HEK293 (cell line): ENCODE measurements at regions not wholly inside any gene's neighbourhood (a gene's known extent, or its start where the extent isn't known, plus 50 kb on each side); places are given as distances from the start of the nearest gene placed in this dataset.

Experiments used
- CTCF ChIA-PET: fragments of 350-600 bp; formaldehyde crosslinking; extraction: SDS; loops from one replicate; lab custom pipeline; 2021; ENCODE audit warnings: antibody characterized with exemption; lab: Yijun Ruan, JAX
- POLR2A ChIA-PET: fragments of 300-600 bp; formaldehyde crosslinking; extraction: SDS; loops from one replicate; lab custom pipeline; 2020; ENCODE audit warnings: antibody characterized with exemption, inconsistent platforms; lab: Yijun Ruan, JAX
- H3K27ac ChIP-seq: fragments of 200-500 bp; sonication (Bioruptor generic); 2 replicates; pipeline ENCODE4 v1.5.1; 2014; ENCODE audit warnings: low read depth, low read length, control low read depth, inconsistent platforms; ENCODE audit errors: extremely low read depth
- H3K36me3 ChIP-seq, 2 experiments: fragments of 200-500 bp in 1 of 2; sonication (Bioruptor generic) in 1 of 2; 1 replicate in 1 of 2; 2 replicates in 1 of 2; pipeline ENCODE4 v1.5.1; 2014 to 2017; ENCODE audit warnings: inconsistent platforms in 2 of 2, low read length in 2 of 2; ENCODE audit not compliant: control insufficient read depth in 2 of 2, insufficient read depth in 1 of 2
- H3K4me1 ChIP-seq: fragments of 200-500 bp; sonication (Bioruptor generic); 2 replicates; pipeline ENCODE4 v1.5.1; 2014; ENCODE audit warnings: mild to moderate bottlenecking, low read length, inconsistent platforms; ENCODE audit not compliant: control insufficient read depth, insufficient read depth
- H3K4me3 ChIP-seq: 2 replicates; pipeline ENCODE4 v1.5.1; 2011; ENCODE audit warnings: low read depth, mild to moderate bottlenecking, control low read depth, low read length, moderate library complexity
- H3K9me3 ChIP-seq: fragments of 200-500 bp; sonication (Bioruptor generic); 2 replicates; pipeline ENCODE4 v1.5.1; 2014; ENCODE audit warnings: low read depth, low read length, inconsistent platforms; ENCODE audit not compliant: control insufficient read depth, insufficient read depth
- GLI2 ChIP-seq: fragments of 450-650 bp; formaldehyde crosslinking; IDR thresholded peaks from 2 replicates; pipeline ENCODE4; 2017; ENCODE audit warnings: missing biosample characterization, missing genetic modification characterization, low read depth, borderline replicate concordance
- KLF10 ChIP-seq: fragments of 450-650 bp; IDR thresholded peaks from 2 replicates; pipeline ENCODE4 v1.5.1; 2018; ENCODE audit warnings: missing biosample characterization, mild to moderate bottlenecking, missing genetic modification characterization
- KLF8 ChIP-seq: fragments of 450-650 bp; formaldehyde crosslinking; IDR thresholded peaks from 2 replicates; pipeline ENCODE4 v1.5.1; 2016; ENCODE audit warnings: missing biosample characterization, missing genetic modification characterization
- MEIS1 ChIP-seq: sonication (generic); formaldehyde crosslinking; IDR thresholded peaks from 2 replicates; pipeline ENCODE4 v1.8.1; 2022; ENCODE audit warnings: missing genetic modification reagents, mild to moderate bottlenecking, borderline replicate concordance
- OSR2 ChIP-seq: fragments of 450-650 bp; formaldehyde crosslinking; IDR thresholded peaks from 2 replicates; pipeline ENCODE4 v1.5.1; 2016; ENCODE audit warnings: missing biosample characterization, missing genetic modification characterization
- OVOL3 ChIP-seq: fragments of 450-650 bp; formaldehyde crosslinking; IDR thresholded peaks from 2 replicates; pipeline ENCODE4 v1.5.1; 2016; ENCODE audit warnings: missing biosample characterization, missing genetic modification characterization
- REPIN1 ChIP-seq: fragments of 450-650 bp; formaldehyde crosslinking; IDR thresholded peaks from 2 replicates; pipeline ENCODE4 v1.5.1; 2017; ENCODE audit warnings: missing biosample characterization, missing genetic modification characterization, low read depth
- ZBTB20 ChIP-seq: fragments of 450-650 bp; formaldehyde crosslinking; IDR thresholded peaks from 2 replicates; pipeline ENCODE4 v1.5.1; 2016; ENCODE audit warnings: missing biosample characterization, missing genetic modification characterization
- ZNF10 ChIP-seq: fragments of 450-650 bp; formaldehyde crosslinking; IDR thresholded peaks from 2 replicates; pipeline ENCODE4 v1.5.1; 2017; ENCODE audit warnings: missing biosample characterization, missing genetic modification characterization
- ZNF140 ChIP-seq: fragments of 450-650 bp; formaldehyde crosslinking; IDR thresholded peaks from 2 replicates; pipeline ENCODE4 v1.5.1; 2016; ENCODE audit warnings: missing biosample characterization, missing genetic modification characterization
- ZNF26 ChIP-seq: fragments of 450-650 bp; formaldehyde crosslinking; IDR thresholded peaks from 2 replicates; pipeline ENCODE4 v1.5.1; 2016; ENCODE audit warnings: missing biosample characterization, missing genetic modification characterization
- ZNF423 ChIP-seq: fragments of 450-650 bp; formaldehyde crosslinking; IDR thresholded peaks from 2 replicates; pipeline ENCODE4 v1.5.1; 2016; ENCODE audit warnings: missing biosample characterization, missing genetic modification characterization
- ZNF433 ChIP-seq: fragments of 450-650 bp; formaldehyde crosslinking; IDR thresholded peaks from 2 replicates; pipeline ENCODE4 v1.5.1; 2016; ENCODE audit warnings: missing biosample characterization, missing genetic modification characterization, low read depth
- ZNF514 ChIP-seq: fragments of 450-650 bp; formaldehyde crosslinking; IDR thresholded peaks from 2 replicates; pipeline ENCODE4 v1.5.1; 2016; ENCODE audit warnings: missing biosample characterization, missing genetic modification characterization
- ZNF530 ChIP-seq: fragments of 450-650 bp; formaldehyde crosslinking; IDR thresholded peaks from 2 replicates; pipeline ENCODE4 v1.5.1; 2016; ENCODE audit warnings: low read depth, missing biosample characterization, missing genetic modification characterization
- ZNF561 ChIP-seq: fragments of 450-650 bp; IDR thresholded peaks from 2 replicates; pipeline ENCODE4 v1.5.1; 2018; ENCODE audit warnings: missing biosample characterization, missing genetic modification characterization, borderline replicate concordance
- ZNF830 ChIP-seq: fragments of 450-650 bp; IDR thresholded peaks from 2 replicates; pipeline ENCODE4 v1.5.0; 2018; ENCODE audit warnings: missing biosample characterization, missing genetic modification characterization, low read depth, mild to moderate bottlenecking, moderate library complexity
- ZSCAN23 ChIP-seq: fragments of 450-650 bp; formaldehyde crosslinking; IDR thresholded peaks from 2 replicates; pipeline ENCODE4 v1.5.1; 2016; ENCODE audit warnings: missing biosample characterization, missing genetic modification characterization
- ZSCAN30 ChIP-seq: fragments of 450-650 bp; IDR thresholded peaks from 2 replicates; pipeline ENCODE4 v1.5.1; 2018; ENCODE audit warnings: missing biosample characterization, mild to moderate bottlenecking, missing genetic modification characterization, moderate library complexity
- TF ChIP-seq, protein P1 (sequence below): fragments of 450-650 bp; IDR thresholded peaks from 2 replicates; pipeline ENCODE4 v1.5.1; 2018; ENCODE audit warnings: missing biosample characterization, mild to moderate bottlenecking, missing genetic modification characterization

GRCh38 chr1:29679316-29679715 is 443.0 kb downstream of the PTPRU start:
- Histone ChIP-seq H3K27ac (no peak overlapping the region), H3K4me3 (no peak overlapping the region), H3K9me3 (no peaks in the 10 kb centered on the region), H3K4me1 (no peaks in the 10 kb centered on the region; the same call in 1 of the 2 replicates), H3K36me3 (no peaks in the 10 kb centered on the region)
- ChIA-PET CTCF (no interaction called here), POLR2A (no interaction called here)
- TF ChIP-seq ZNF423 (tag by site-specific recombination) (no peak), REPIN1 (tag by site-specific recombination) (no peak), ZBTB20 (tag by site-specific recombination) (no peak), ZNF26 (no peak), ZSCAN23 (tag by site-specific recombination) (no peak), ZNF10 (tag by site-specific recombination) (no peak), GLI2 (tag by site-specific recombination) (no peak), ZNF561 (no peak), MEIS1 (CRISPR knock-in tag) (no peak), ZNF830 (tag by site-specific recombination) (no peak), ZNF514 (no peak), KLF10 (tag by site-specific recombination) (no peak)

GRCh38 chr1:29677028-29678024 is 441.0 kb downstream of the PTPRU start:
- H3K4me3 ChIP-seq = no peak overlapping the region
- CTCF ChIA-PET = no interaction called here
- H3K4me1 ChIP-seq = no peaks in the 10 kb centered on the region
- no peak for TF ChIP-seq OSR2 (tag by site-specific recombination)
- TF ChIP-seq ZSCAN30 (tag by site-specific recombination) = no peak
- TF ChIP-seq ZNF433 (tag by site-specific recombination) = no peak
- no peak for TF ChIP-seq KLF8 (tag by site-specific recombination)
- TF ChIP-seq, protein P1, sequence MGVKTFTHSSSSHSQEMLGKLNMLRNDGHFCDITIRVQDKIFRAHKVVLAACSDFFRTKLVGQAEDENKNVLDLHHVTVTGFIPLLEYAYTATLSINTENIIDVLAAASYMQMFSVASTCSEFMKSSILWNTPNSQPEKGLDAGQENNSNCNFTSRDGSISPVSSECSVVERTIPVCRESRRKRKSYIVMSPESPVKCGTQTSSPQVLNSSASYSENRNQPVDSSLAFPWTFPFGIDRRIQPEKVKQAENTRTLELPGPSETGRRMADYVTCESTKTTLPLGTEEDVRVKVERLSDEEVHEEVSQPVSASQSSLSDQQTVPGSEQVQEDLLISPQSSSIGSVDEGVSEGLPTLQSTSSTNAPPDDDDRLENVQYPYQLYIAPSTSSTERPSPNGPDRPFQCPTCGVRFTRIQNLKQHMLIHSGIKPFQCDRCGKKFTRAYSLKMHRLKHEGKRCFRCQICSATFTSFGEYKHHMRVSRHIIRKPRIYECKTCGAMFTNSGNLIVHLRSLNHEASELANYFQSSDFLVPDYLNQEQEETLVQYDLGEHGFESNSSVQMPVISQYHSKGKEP (tag by site-specific recombination) = no peak
- TF ChIP-seq ZNF140 (tag by site-specific recombination) = no peak
- no peak for TF ChIP-seq GLI2 (tag by site-specific recombination)
- TF ChIP-seq OVOL3 (tag by site-specific recombination) = no peak
- TF ChIP-seq ZNF530 = no peak
- no peaks in the 10 kb centered on the region for H3K9me3 ChIP-seq
- no peak overlapping the region for H3K27ac ChIP-seq
- no peaks in the 10 kb centered on the region for H3K36me3 ChIP-seq
- POLR2A ChIA-PET = no interaction called here
